Activated CD8-positive, alpha-beta T cell treated with anti-CD3 and anti-CD28 coated beads, Interleukin-2, amount 10 ng/mL, durations not matched to agents 7 days and 5 days (primary cell): ENCODE measurements at regions not wholly inside any gene's neighbourhood (a gene's known extent, or its start where the extent isn't known, plus 50 kb on each side); places are given as distances from the start of the nearest gene placed in this dataset.

Experiments
- ATAC-seq: fragments of 150-1000 bp; cut with Tn5 transposase; one replicate; pipeline ENCODE4 v1.10.0; 2021; ENCODE audit warnings: moderate library complexity
- CTCF ChIA-PET: fragments of 350-600 bp; sonication (Branson Sonifier 250); formaldehyde crosslinking; loops from one replicate; lab custom pipeline; 2021; ENCODE audit warnings: antibody characterized with exemption; lab: Charles Lee
- POLR2A ChIA-PET: fragments of 350-600 bp; sonication (Branson Sonifier 250); formaldehyde crosslinking; loops from one replicate; lab custom pipeline; 2021; ENCODE audit warnings: antibody characterized with exemption; lab: Charles Lee
- DNase-seq: peaks from one replicate; pipeline ENCODE4 v3.0.0-alpha.2; 2020
- H3K27ac Mint-ChIP-seq: one replicate; pipeline ENCODE4 v1.8.0; 2021; ENCODE audit warnings: mild to moderate bottlenecking, mixed read lengths
- H3K27me3 Mint-ChIP-seq: one replicate; pipeline ENCODE4 v1.8.0; 2021; ENCODE audit warnings: low read depth, mixed read lengths
- H3K36me3 Mint-ChIP-seq: one replicate; pipeline ENCODE4 v1.8.0; 2021; ENCODE audit warnings: low read depth, mixed read lengths
- H3K4me1 Mint-ChIP-seq: one replicate; pipeline ENCODE4 v1.8.0; 2021; ENCODE audit warnings: low read depth, mixed read lengths
- H3K4me3 Mint-ChIP-seq: one replicate; pipeline ENCODE4 v1.8.0; 2021; ENCODE audit warnings: mild to moderate bottlenecking, mixed read lengths
- H3K9me3 Mint-ChIP-seq: one replicate; pipeline ENCODE4 v1.8.0; 2022; ENCODE audit warnings: mixed read lengths; ENCODE audit not compliant: insufficient read depth

- Mint-ChIP-seq H3K4me1 (no peaks in the 10 kb centered on the region), H3K27ac (no peak overlapping the region), H3K9me3 (no peaks in the 10 kb centered on the region), H3K27me3 (no peaks in the 10 kb centered on the region), H3K4me3 (no peak overlapping the region), H3K36me3 (no peaks in the 10 kb centered on the region)
- ATAC-seq, result no peak
- ChIA-PET POLR2A (no interaction called here), CTCF (no interaction called here)
- no peak for DNase-seq
Measured at GRCh38 chr5:110356677-110357076, 369.8 kb downstream of the TMEM232 start.

- Mint-ChIP-seq H3K27me3 (no peaks in the 10 kb centered on the region), H3K4me3 (no peak overlapping the region), H3K27ac (no peak overlapping the region), H3K36me3 (no peaks in the 10 kb centered on the region), H3K9me3 (no peaks in the 10 kb centered on the region), H3K4me1 (no peaks in the 10 kb centered on the region)
- ATAC-seq, result no peak
- CTCF ChIA-PET, result no interaction called here
- DNase-seq, result no peak
- POLR2A ChIA-PET, result no interaction called here
Measured at GRCh38 chr5:110359221-110359620, 367.2 kb downstream of the TMEM232 start.

GRCh38 chr5:110361471-110361870 lies 365.0 kb downstream of the TMEM232 start:
- Mint-ChIP-seq H3K4me1 (no peaks in the 10 kb centered on the region), H3K36me3 (no peaks in the 10 kb centered on the region), H3K4me3 (no peak overlapping the region), H3K27me3 (no peaks in the 10 kb centered on the region), H3K27ac (no peak overlapping the region), H3K9me3 (no peaks in the 10 kb centered on the region)
- DNase-seq (no peak), ATAC-seq (no peak)
- CTCF ChIA-PET, result no interaction called here
- POLR2A ChIA-PET, result no interaction called here

GRCh38 chr5:110362261-110362660 lies 364.2 kb downstream of the TMEM232 start:
- ATAC-seq (no peak), DNase-seq (no peak)
- no peaks in the 10 kb centered on the region for H3K27me3 Mint-ChIP-seq
- no peaks in the 10 kb centered on the region for H3K4me1 Mint-ChIP-seq
- no peak overlapping the region for H3K27ac Mint-ChIP-seq
- no peaks in the 10 kb centered on the region for H3K9me3 Mint-ChIP-seq
- no peak overlapping the region for H3K4me3 Mint-ChIP-seq
- CTCF ChIA-PET, result no interaction called here
- POLR2A ChIA-PET, result no interaction called here
- H3K36me3 Mint-ChIP-seq, result no peaks in the 10 kb centered on the region

GRCh38 chr5:110366716-110367115 lies 359.8 kb downstream of the TMEM232 start:
- no peak overlapping the region for H3K27ac Mint-ChIP-seq

More at GRCh38 chr5:110366716-110367115, 359.8 kb downstream of the TMEM232 start:
- ChIA-PET POLR2A (no interaction called here), CTCF (no interaction called here)
- no peaks in the 10 kb centered on the region for H3K27me3 Mint-ChIP-seq
- H3K4me3 Mint-ChIP-seq, result no peak overlapping the region
- ATAC-seq (no peak), DNase-seq (no peak)
- no peaks in the 10 kb centered on the region for H3K4me1 Mint-ChIP-seq
- no peaks in the 10 kb centered on the region for H3K36me3 Mint-ChIP-seq
- H3K9me3 Mint-ChIP-seq, result no peaks in the 10 kb centered on the region
